ENCODE measurements at regions not wholly inside any gene's neighbourhood (a gene's known extent, or its start where the extent isn't known, plus 50 kb on each side); places are given as distances from the start of the nearest gene placed in this dataset.

- TF ChIP-seq CTCF (IDR thresholded peaks at IDR 0.05) (no peak), EZH2 (IDR thresholded peaks at IDR 0.05) (no peak)
These were observed 56.1 kb upstream of the VASH1 start for GRCh38 chr14:76705214-76705613.
